Body of pancreas (tissue), 4 donors: ENCODE measurements at regions not wholly inside any gene's neighbourhood (a gene's known extent, or its start where the extent isn't known, plus 50 kb on each side); places are given as distances from the start of the nearest gene placed in this dataset.

Experiments used
- ATAC-seq: fragments of 150-250 bp; one replicate; pipeline ENCODE4 v1.9.1; 2016
- DNase-seq, 4 donors: peaks; one replicate each; pipeline ENCODE4 v3.0.0-alpha.2; 2019
- H3K27ac ChIP-seq, 4 donors: fragments of 200-600 bp; sonication (generic); 1 replicate in 3 of 4; 2 replicates in 1 of 4; pipeline versions ENCODE4 v1.5.1 to v1.6.1; 2016 to 2019; ENCODE audit warnings: mild to moderate bottlenecking in 1 of 4, mixed read lengths in 1 of 4, moderate library complexity in 1 of 4
- H3K27me3 ChIP-seq, 2 donors: fragments of 200-600 bp; sonication (generic); one replicate each; pipeline ENCODE4 v1.6.0; 2016; ENCODE audit warnings: mild to moderate bottlenecking in 1 of 2
- H3K36me3 ChIP-seq, 2 donors: fragments of 200-600 bp; sonication (generic); replicated peaks in 1 of 2; 2 replicates each; pipeline ENCODE4 v1.5.1; 2016; ENCODE audit warnings: low read depth in 2 of 2; ENCODE audit not compliant: insufficient read depth in 1 of 2
- H3K4me1 ChIP-seq: fragments of 200-600 bp; sonication (generic); one replicate; pipeline ENCODE4 v1.6.0; 2016
- H3K4me3 ChIP-seq, 2 donors: fragments of 200-600 bp; sonication (generic); 1 replicate in 1 of 2; 2 replicates in 1 of 2; pipeline ENCODE4 v1.5.1; 2016 to 2019
- H3K9me3 ChIP-seq, 3 donors: fragments of 200-600 bp; sonication (generic); 1 replicate in 2 of 3; 2 replicates in 1 of 3; pipeline ENCODE4 v1.5.1; 2016
- CTCF ChIP-seq, 7 experiments: fragments of 450-650 bp in 4 of 7; fragments of 200-600 bp in 3 of 7; sonication (generic) in 3 of 7; IDR thresholded peaks; one replicate each; pipeline ENCODE4 v1.5.1; 2016 to 2019; ENCODE audit warnings: antibody characterized with exemption in 7 of 7
- POLR2A ChIP-seq, 3 donors: fragments of 450-650 bp; IDR thresholded peaks; one replicate each; pipeline ENCODE4 v1.6.1; 2016; ENCODE audit warnings: antibody characterized with exemption in 3 of 3, mild to moderate bottlenecking in 2 of 3
- WGBS, 2 donors: methylation state at CpG; one replicate each; pipeline ENCODE4 v1.1.5; 2017; 5-methylcytosine and 5-hydroxymethylcytosine counted together
- intact Hi-C: fragments of 100-400 bp; cut with DNase I; formaldehyde crosslinking; loops from one replicate; pipeline ENCODE4 v1.15.1; 2023

- intact Hi-C loops, result no loop called here
- no peak overlapping the region for H3K27ac ChIP-seq
- DNase-seq (no peak), ATAC-seq (no peak)
- H3K27me3 ChIP-seq, result no peaks in the 10 kb centered on the region
- TF ChIP-seq CTCF (IDR thresholded peaks at IDR 0.05), result no peak
- no peak for TF ChIP-seq POLR2A (IDR thresholded peaks at IDR 0.05)
- peaks cover 23% of the 10 kb centered on the region for H3K4me1 ChIP-seq
- no peaks in the 10 kb centered on the region for H3K9me3 ChIP-seq
- no peak overlapping the region for H3K4me3 ChIP-seq
- 73 to 76% methylated on average over 8 of the region's 8 CpGs for WGBS, 2 donors
- H3K36me3 ChIP-seq, result no peaks in the 10 kb centered on the region
These were observed 76.7 kb upstream of the PKDCC start for GRCh38 chr2:41970988-41971660.

- H3K27ac ChIP-seq, result no peak overlapping the region
- DNase-seq (no peak), ATAC-seq (no peak)
- no peak overlapping the region for H3K4me3 ChIP-seq
- intact Hi-C loops, result no loop called here
- WGBS, 2 donors, result 90% methylated on average over 2 of the region's 2 CpGs
- H3K4me1 ChIP-seq, result peaks cover 12% of the 10 kb centered on the region
- H3K36me3 ChIP-seq, result no peaks in the 10 kb centered on the region
- no peak for TF ChIP-seq CTCF (IDR thresholded peaks at IDR 0.05)
- no peak for TF ChIP-seq POLR2A (IDR thresholded peaks at IDR 0.05)
- H3K27me3 ChIP-seq, result no peaks in the 10 kb centered on the region
- H3K9me3 ChIP-seq, result no peaks in the 10 kb centered on the region
These were observed 75.6 kb upstream of the PKDCC start for GRCh38 chr2:41972179-41972578.

- Histone ChIP-seq H3K27ac (no peak overlapping the region), H3K27me3 (no peaks in the 10 kb centered on the region), H3K36me3 (no peaks in the 10 kb centered on the region), H3K9me3 (no peaks in the 10 kb centered on the region), H3K4me1 (peaks cover 6% of the 10 kb centered on the region), H3K4me3 (no peak overlapping the region)
- 83 to 84% methylated on average over 8 of the region's 8 CpGs for WGBS, 2 donors
- intact Hi-C loops, result no loop called here
- TF ChIP-seq POLR2A (IDR thresholded peaks at IDR 0.05) (no peak), CTCF (IDR thresholded peaks at IDR 0.05) (no peak)
- DNase-seq, result no peak
- ATAC-seq, result no peak
These were observed 75.0 kb upstream of the PKDCC start for GRCh38 chr2:41972819-41973218.

- H3K4me1 ChIP-seq, result no peaks in the 10 kb centered on the region
- H3K27ac ChIP-seq, result no peak overlapping the region
- no peak for DNase-seq
- no peaks in the 10 kb centered on the region for H3K9me3 ChIP-seq
- intact Hi-C loops, result no loop called here
- H3K27me3 ChIP-seq, result no peaks in the 10 kb centered on the region
- no peaks in the 10 kb centered on the region for H3K36me3 ChIP-seq
- TF ChIP-seq POLR2A (IDR thresholded peaks at IDR 0.05) (no peak), CTCF (IDR thresholded peaks at IDR 0.05) (no peak)
- WGBS, 2 donors, result 77 to 81% methylated on average over 4 of the region's 4 CpGs
- no peak for ATAC-seq
- H3K4me3 ChIP-seq, result no peak overlapping the region
These were observed 74.0 kb upstream of the PKDCC start for GRCh38 chr2:41973871-41974270.

- intact Hi-C loops, result no loop called here
- WGBS, 2 donors, result 54 to 58% methylated on average over 1 of the region's 1 CpG
- Histone ChIP-seq H3K4me1 (no peaks in the 10 kb centered on the region), H3K27me3 (no peaks in the 10 kb centered on the region), H3K27ac (no peak overlapping the region), H3K36me3 (no peaks in the 10 kb centered on the region), H3K9me3 (no peaks in the 10 kb centered on the region), H3K4me3 (no peak overlapping the region)
- ATAC-seq (no peak), DNase-seq (no peak)
- TF ChIP-seq CTCF (IDR thresholded peaks at IDR 0.05), result no peak
- TF ChIP-seq POLR2A (IDR thresholded peaks at IDR 0.05), result no peak
These were observed 66.4 kb upstream of the PKDCC start for GRCh38 chr2:41981417-41981816.
